B cell (primary cell): ENCODE measurements at regions not wholly inside any gene's neighbourhood (a gene's known extent, or its start where the extent isn't known, plus 50 kb on each side); places are given as distances from the start of the nearest gene placed in this dataset.

Experiments
- ATAC-seq: fragments of 200-7000 bp; cut with Tn5 transposase; one replicate; pipeline ENCODE4 v1.10.0; 2021; ENCODE audit warnings: low read depth, mild to moderate bottlenecking, moderate number of reproducible peaks, moderate library complexity
- CTCF ChIA-PET: fragments of 350-600 bp; sonication (Branson Sonifier 250); formaldehyde crosslinking; loops from one replicate; lab custom pipeline; 2021; ENCODE audit warnings: antibody characterized with exemption, inconsistent platforms; lab: Charles Lee
- POLR2A ChIA-PET: fragments of 350-600 bp; sonication (Branson Sonifier 250); formaldehyde crosslinking; loops from one replicate; lab custom pipeline; 2021; ENCODE audit warnings: antibody characterized with exemption; lab: Charles Lee
- DNase-seq: peaks from one replicate; pipeline ENCODE4 v3.0.0; 2013
- H2AFZ ChIP-seq: 2 replicates; pipeline ENCODE4 v1.6.1; 2012; ENCODE audit warnings: mild to moderate bottlenecking, low read depth, low read length; ENCODE audit not compliant: insufficient read depth, poor library complexity, severe bottlenecking
- H3K27ac ChIP-seq, 2 donors: 1 replicate in 1 of 2; 2 replicates in 1 of 2; pipeline ENCODE4 v1.5.1; 2012 to 2013; ENCODE audit warnings: low read length in 2 of 2, mild to moderate bottlenecking in 2 of 2, moderate library complexity in 1 of 2
- H3K27me3 ChIP-seq, 4 experiments: fragments of 200-600 bp in 1 of 4; sonication (generic) in 1 of 4; replicated peaks in 1 of 4; 1 replicate in 2 of 4; 2 replicates in 2 of 4; pipeline versions ENCODE4 v1.6.1 to v1.7.0; 2013 to 2016; ENCODE audit warnings: low read length in 3 of 4, mild to moderate bottlenecking in 2 of 4, mixed read lengths in 1 of 4, moderate library complexity in 1 of 4; ENCODE audit not compliant: insufficient read depth in 4 of 4, control insufficient read depth in 3 of 4; ENCODE audit errors: control extremely low read depth in 1 of 4
- H3K36me3 ChIP-seq, 2 experiments: replicated peaks in 1 of 2; 1 replicate in 1 of 2; 2 replicates in 1 of 2; pipeline versions ENCODE4 v1.6.1 to v1.7.1; 2013; ENCODE audit warnings: low read length in 1 of 2; ENCODE audit not compliant: insufficient read depth in 2 of 2, control insufficient read depth in 1 of 2; ENCODE audit errors: control extremely low read depth in 1 of 2, extremely low read depth in 1 of 2
- H3K4me1 ChIP-seq, 2 donors: fragments of 200-600 bp in 1 of 2; sonication (generic) in 1 of 2; 1 replicate in 1 of 2; 2 replicates in 1 of 2; pipeline versions ENCODE4 v1.5.1 to v1.6.1; 2013 to 2017; ENCODE audit warnings: low read length in 2 of 2; ENCODE audit not compliant: control insufficient read depth in 2 of 2, insufficient read depth in 2 of 2
- H3K4me2 ChIP-seq: replicated peaks from 2 replicates; pipeline ENCODE3; 2012; ENCODE audit warnings: mild to moderate bottlenecking, low read depth, low read length; ENCODE audit not compliant: poor library complexity, severe bottlenecking
- H3K4me3 ChIP-seq, 5 experiments: fragments of 200-600 bp in 1 of 5; sonication (generic) in 1 of 5; 1 replicate in 3 of 5; 2 replicates in 2 of 5; pipeline versions ENCODE4 v1.5.1 to v1.7.0; 2011 to 2016; ENCODE audit warnings: low read length in 4 of 5, mild to moderate bottlenecking in 4 of 5, low read depth in 2 of 5, control low read depth in 1 of 5, moderate library complexity in 1 of 5; ENCODE audit not compliant: insufficient read depth in 1 of 5; ENCODE audit errors: control extremely low read depth in 1 of 5, extremely low read depth in 1 of 5
- H3K79me2 ChIP-seq: fragments of 200-600 bp; sonication (generic); one replicate; pipeline ENCODE4 v1.6.0; 2016; ENCODE audit warnings: low read length; ENCODE audit not compliant: control insufficient read depth, insufficient read depth
- H3K9ac ChIP-seq: fragments of 200-600 bp; sonication (generic); 2 replicates; pipeline ENCODE4 v1.6.1; 2017; ENCODE audit warnings: mild to moderate bottlenecking, low read length, moderate library complexity
- H3K9me3 ChIP-seq, 3 donors: one replicate each; pipeline versions ENCODE4 v1.6.1 to v1.7.1; 2013; ENCODE audit warnings: low read length in 2 of 3; ENCODE audit not compliant: control insufficient read depth in 2 of 3, insufficient read depth in 1 of 3; ENCODE audit errors: control extremely low read depth in 1 of 3
- H4K20me1 ChIP-seq: 2 replicates; pipeline ENCODE4 v1.6.0; 2012; ENCODE audit warnings: mild to moderate bottlenecking, low read length; ENCODE audit not compliant: insufficient read depth, control insufficient read depth, poor library complexity, severe bottlenecking
- H3K27ac Mint-ChIP-seq: one replicate; pipeline ENCODE4 v1.8.0; 2021; ENCODE audit warnings: mixed read lengths
- H3K27me3 Mint-ChIP-seq: one replicate; pipeline ENCODE4 v1.8.0; 2021; ENCODE audit warnings: mixed read lengths
- H3K4me1 Mint-ChIP-seq: one replicate; pipeline ENCODE4 v1.8.0; 2021; ENCODE audit warnings: mixed read lengths
- H3K4me3 Mint-ChIP-seq: one replicate; pipeline ENCODE4 v1.8.0; 2021; ENCODE audit warnings: mixed read lengths
- H3K9me3 Mint-ChIP-seq: one replicate; pipeline ENCODE4 v1.8.0; 2022; ENCODE audit warnings: mixed read lengths; ENCODE audit not compliant: insufficient read depth
- CTCF ChIP-seq: fragments of 200-600 bp; IDR thresholded peaks from one replicate; pipeline ENCODE4 v1.8.0; 2022; ENCODE audit warnings: antibody characterized with exemption, mild to moderate bottlenecking
- EZH2 ChIP-seq: IDR thresholded peaks from 2 replicates; pipeline ENCODE4 v1.6.1; 2012; ENCODE audit warnings: borderline replicate concordance, low read depth, mild to moderate bottlenecking, moderate library complexity, low read length; ENCODE audit not compliant: insufficient read depth, poor library complexity, severe bottlenecking
- WGBS: methylation state at CpG from one replicate; pipeline ENCODE4 v1.1.5; 2013; ENCODE audit warnings: missing lambda C conversion rate; ENCODE audit not compliant: insufficient coverage; 5-methylcytosine and 5-hydroxymethylcytosine counted together
- intact Hi-C: fragments of 100-400 bp; cut with micrococcal nuclease; formaldehyde crosslinking; loops from one replicate; pipeline ENCODE4 v1.10.0; 2022

- Mint-ChIP-seq H3K4me3 (no peak overlapping the region), H3K4me1 (no peaks in the 10 kb centered on the region), H3K27ac (no peak overlapping the region), H3K9me3 (peaks cover 4% of the 10 kb centered on the region), H3K27me3 (no peaks in the 10 kb centered on the region)
- Histone ChIP-seq H3K27ac (no peak overlapping the region), H3K9me3 (peaks cover 0 to 5% (median 0%) of the 10 kb centered on the region in 3 donors), H3K79me2 (no peaks in the 10 kb centered on the region), H3K4me3 (no peak overlapping the region), H3K4me2 (no peak overlapping the region), H3K9ac (no peak overlapping the region), H3K4me1 (no peaks in the 10 kb centered on the region), H3K27me3 (no peaks in the 10 kb centered on the region), H2AFZ (no peak overlapping the region), H4K20me1 (no peaks in the 10 kb centered on the region), H3K36me3 (no peaks in the 10 kb centered on the region)
- ATAC-seq (no peak), DNase-seq (no peak)
- ChIA-PET CTCF (no interaction called here), POLR2A (no interaction called here)
- intact Hi-C loops: no loop called here
- TF ChIP-seq EZH2 (no peak), CTCF (no peak)
- WGBS: no CpG with 5 or more reads among the region's 1 CpG
These were observed 212.5 kb upstream of the GULP1 start for GRCh38 chr2:188079196-188079595.

GRCh38 chr2:188085421-188085820, 206.3 kb upstream of the GULP1 start:
- Histone ChIP-seq H3K79me2 (no peaks in the 10 kb centered on the region), H3K27me3 (no peaks in the 10 kb centered on the region), H3K9me3 (no peaks in the 10 kb centered on the region), H2AFZ (no peak overlapping the region), H3K9ac (no peak overlapping the region), H3K36me3 (no peaks in the 10 kb centered on the region), H3K4me3 (no peak overlapping the region), H3K4me2 (no peak overlapping the region), H4K20me1 (no peaks in the 10 kb centered on the region), H3K4me1 (no peaks in the 10 kb centered on the region), H3K27ac (no peak overlapping the region)
- no peak overlapping the region for H3K27ac Mint-ChIP-seq
- 92% methylated on average over 2 of the region's 4 CpGs for WGBS
- TF ChIP-seq CTCF (no peak), EZH2 (no peak)
- ChIA-PET CTCF (no interaction called here), POLR2A (no interaction called here)
- H3K27me3 Mint-ChIP-seq: no peaks in the 10 kb centered on the region
- H3K4me3 Mint-ChIP-seq: no peak overlapping the region
- DNase-seq (no peak), ATAC-seq (no peak)
- no peaks in the 10 kb centered on the region for H3K9me3 Mint-ChIP-seq
- H3K4me1 Mint-ChIP-seq: no peaks in the 10 kb centered on the region
- intact Hi-C loops: no loop called here
